SK-N-SH (cell line): ENCODE measurements at regions not wholly inside any gene's neighbourhood (a gene's known extent, or its start where the extent isn't known, plus 50 kb on each side); places are given as distances from the start of the nearest gene placed in this dataset.

Source experiments
- CTCF ChIA-PET: fragments of 300-600, 350-600 bp; formaldehyde crosslinking; extraction: SDS; loops from one replicate; lab custom pipeline; 2021; lab: Yijun Ruan, JAX
- POLR2A ChIA-PET: fragments of 350-600 bp; sonication (Branson Sonifier 250); formaldehyde crosslinking; extraction: SDS; loops from one replicate; lab custom pipeline; 2020; ENCODE audit warnings: antibody characterized with exemption, inconsistent platforms; lab: Yijun Ruan, JAX
- DNase-seq: peaks from one replicate; pipeline ENCODE4 v3.0.0; 2012
- H2AFZ ChIP-seq: fragments of 200-600 bp; sonication (generic); 2 replicates; pipeline ENCODE4 v1.8.1; 2016; ENCODE audit warnings: antibody characterized with exemption, mild to moderate bottlenecking, low read depth
- H3F3A ChIP-seq: fragments of 200-600 bp; sonication (generic); replicated peaks from 2 replicates; pipeline ENCODE3; 2016; ENCODE audit warnings: antibody characterized with exemption, mild to moderate bottlenecking; ENCODE audit not compliant: insufficient read depth
- H3K27ac ChIP-seq, 2 experiments: fragments of 200-500 bp in 1 of 2; fragments of 200-600 bp in 1 of 2; sonication (Bioruptor generic) in 1 of 2; sonication (generic), shearing (Covaris generic) in 1 of 2; 2 replicates each; pipeline versions ENCODE4 v1.5.1 to v1.6.1; 2014 to 2016; ENCODE audit warnings: low read depth in 2 of 2, inconsistent platforms in 1 of 2, low read length in 1 of 2, mild to moderate bottlenecking in 1 of 2, mixed read lengths in 1 of 2
- H3K27me3 ChIP-seq: fragments of 200-600 bp; sonication (generic), shearing (Covaris generic); 2 replicates; pipeline ENCODE4 v1.6.1; 2016; ENCODE audit warnings: mixed run types; ENCODE audit not compliant: insufficient read depth
- H3K36me3 ChIP-seq, 2 experiments: fragments of 200-500 bp in 1 of 2; fragments of 200-600 bp in 1 of 2; sonication (Bioruptor generic) in 1 of 2; sonication (generic) in 1 of 2; replicated peaks in 1 of 2; 2 replicates each; pipeline versions ENCODE3 to v1.5.1; 2014 to 2016; ENCODE audit warnings: low read length in 1 of 2, mild to moderate bottlenecking in 1 of 2; ENCODE audit not compliant: insufficient read depth in 2 of 2, control insufficient read depth in 1 of 2
- H3K4me1 ChIP-seq, 2 experiments: fragments of 200-500 bp in 1 of 2; fragments of 200-600 bp in 1 of 2; sonication (Bioruptor generic) in 1 of 2; sonication (generic), shearing (Covaris generic) in 1 of 2; 2 replicates each; pipeline versions ENCODE4 v1.5.1 to v1.6.1; 2014 to 2016; ENCODE audit warnings: low read depth in 1 of 2, low read length in 1 of 2, mixed run types in 1 of 2; ENCODE audit not compliant: insufficient read depth in 2 of 2, control insufficient read depth in 1 of 2
- H3K4me2 ChIP-seq: fragments of 200-600 bp; sonication (generic), shearing (Covaris generic); 2 replicates; pipeline ENCODE4 v1.6.1; 2017; ENCODE audit warnings: mixed run types
- H3K4me3 ChIP-seq, 2 experiments: fragments of 200-500 bp in 1 of 2; fragments of 200-600 bp in 1 of 2; sonication (Bioruptor generic) in 1 of 2; sonication (generic), shearing (Covaris generic) in 1 of 2; 2 replicates each; pipeline versions ENCODE4 v1.5.1 to v1.8.1; 2014 to 2016; ENCODE audit warnings: low read depth in 2 of 2, inconsistent platforms in 1 of 2, low read length in 1 of 2, mild to moderate bottlenecking in 1 of 2, mixed read lengths in 1 of 2, moderate library complexity in 1 of 2
- H3K79me2 ChIP-seq: fragments of 200-600 bp; sonication (generic); 2 replicates; pipeline ENCODE4 v1.8.1; 2017; ENCODE audit warnings: mild to moderate bottlenecking; ENCODE audit not compliant: insufficient read depth
- H3K9ac ChIP-seq: fragments of 200-600 bp; sonication (generic); 2 replicates; pipeline ENCODE4 v1.6.1; 2017; ENCODE audit warnings: mixed run types
- H3K9me2 ChIP-seq: fragments of 200-600 bp; sonication (generic); 2 replicates; pipeline ENCODE4 v1.6.1; 2017; ENCODE audit warnings: mixed run types
- H3K9me3 ChIP-seq: fragments of 200-600 bp; sonication (generic); 2 replicates; pipeline ENCODE4 v1.6.1; 2017; ENCODE audit warnings: mixed run types, mild to moderate bottlenecking, moderate library complexity
- H4K20me1 ChIP-seq: fragments of 200-600 bp; sonication (generic); 2 replicates; pipeline ENCODE4 v1.6.1; 2017; ENCODE audit warnings: mild to moderate bottlenecking, mixed run types; ENCODE audit not compliant: insufficient read depth
- GATA2 ChIP-seq: sonication (generic); formaldehyde crosslinking; IDR thresholded peaks from 2 replicates; pipeline ENCODE4 v1.5.0; 2020; ENCODE audit warnings: mild to moderate bottlenecking, missing genetic modification reagents
- RAD21 ChIP-seq: IDR thresholded peaks from 2 replicates; pipeline ENCODE4 v1.6.1; 2012; ENCODE audit warnings: mild to moderate bottlenecking, low read length
- RCOR1 ChIP-seq: fragments of 150-350 bp; IDR thresholded peaks from 2 replicates; pipeline ENCODE4 v1.6.1; 2017; ENCODE audit warnings: antibody characterized with exemption, low read length
- SMC3 ChIP-seq: IDR thresholded peaks from 2 replicates; pipeline ENCODE4 v1.6.1; 2012; ENCODE audit warnings: low read depth, low read length, improper control_type of control experiment
- TEAD4 ChIP-seq: IDR thresholded peaks from 2 replicates; pipeline ENCODE4 v1.4.0; 2012; ENCODE audit warnings: mild to moderate bottlenecking, borderline replicate concordance; ENCODE audit not compliant: insufficient read depth
- WGBS: methylation state at CpG from one replicate; pipeline ENCODE4 v1.1.6; 2017; ENCODE audit warnings: low lambda C conversion rate; 5-methylcytosine and 5-hydroxymethylcytosine counted together
- TF ChIP-seq, protein P1 (sequence below): IDR thresholded peaks from 2 replicates; pipeline ENCODE4 v1.4.0; 2012; ENCODE audit warnings: low read depth, borderline replicate concordance
- TF ChIP-seq, protein P2 (sequence below): fragments of 200-600 bp; sonication (generic); IDR thresholded peaks from 2 replicates; pipeline ENCODE4 v1.6.1; 2017; ENCODE audit warnings: antibody characterized with exemption, mild to moderate bottlenecking, moderate library complexity
- TF ChIP-seq, protein P3 (sequence below): fragments of 150-350 bp; IDR thresholded peaks from 2 replicates; pipeline ENCODE4 v1.6.1; 2017; ENCODE audit warnings: antibody characterized with exemption, low read length, low read depth, borderline replicate concordance
- TF ChIP-seq, protein P4 (sequence below): IDR thresholded peaks from 2 replicates; pipeline ENCODE4 v1.6.1; 2012; ENCODE audit warnings: mild to moderate bottlenecking, low read depth, low read length, moderate library complexity

DNA sequence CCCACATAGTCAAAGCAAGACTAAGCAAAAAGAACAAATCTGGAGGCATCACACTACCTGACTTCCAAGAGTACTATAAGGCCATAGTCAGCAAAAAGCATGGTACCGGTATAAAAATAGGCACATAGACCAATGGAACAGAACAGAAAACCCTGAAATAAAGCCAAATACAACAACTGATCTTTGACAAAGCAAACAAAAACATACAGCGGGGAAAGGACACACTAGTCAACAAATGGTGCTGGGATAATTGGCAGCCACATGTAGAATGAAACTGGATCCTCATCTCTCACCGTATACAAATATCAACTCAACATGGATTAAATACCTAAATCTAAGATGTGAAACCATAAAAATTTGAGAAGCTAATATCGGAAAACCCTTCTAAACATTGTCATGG lies 819.3 kb upstream of the FRG1 start:
- no peaks in the 10 kb centered on the region for H3K4me1 ChIP-seq
- no peaks in the 10 kb centered on the region for H3K9me2 ChIP-seq
- ChIA-PET POLR2A (no interaction called here), CTCF (no interaction called here)
- no peaks in the 10 kb centered on the region for H4K20me1 ChIP-seq
- 56% methylated on average over 4 of the region's 4 CpGs for WGBS
- H3K79me2 ChIP-seq: no peaks in the 10 kb centered on the region
- H3K27ac ChIP-seq: no peak overlapping the region
- H3K4me3 ChIP-seq: no peak overlapping the region
- H2AFZ ChIP-seq: no peak overlapping the region
- H3K9me3 ChIP-seq: no peaks in the 10 kb centered on the region
- no peaks in the 10 kb centered on the region for H3K36me3 ChIP-seq
- TF ChIP-seq, protein P1, sequence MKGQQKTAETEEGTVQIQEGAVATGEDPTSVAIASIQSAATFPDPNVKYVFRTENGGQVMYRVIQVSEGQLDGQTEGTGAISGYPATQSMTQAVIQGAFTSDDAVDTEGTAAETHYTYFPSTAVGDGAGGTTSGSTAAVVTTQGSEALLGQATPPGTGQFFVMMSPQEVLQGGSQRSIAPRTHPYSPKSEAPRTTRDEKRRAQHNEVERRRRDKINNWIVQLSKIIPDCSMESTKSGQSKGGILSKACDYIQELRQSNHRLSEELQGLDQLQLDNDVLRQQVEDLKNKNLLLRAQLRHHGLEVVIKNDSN: no peak
- TF ChIP-seq RCOR1 (no peak), GATA2 (CRISPR knock-in tag) (no peak), TEAD4 (no peak), SMC3 (no peak)
- H3K27me3 ChIP-seq: no peaks in the 10 kb centered on the region
- no peak overlapping the region for H3K9ac ChIP-seq
- no peak for DNase-seq
- H3K4me2 ChIP-seq: no peak overlapping the region
- H3F3A ChIP-seq: no peaks in the 10 kb centered on the region

DNA sequence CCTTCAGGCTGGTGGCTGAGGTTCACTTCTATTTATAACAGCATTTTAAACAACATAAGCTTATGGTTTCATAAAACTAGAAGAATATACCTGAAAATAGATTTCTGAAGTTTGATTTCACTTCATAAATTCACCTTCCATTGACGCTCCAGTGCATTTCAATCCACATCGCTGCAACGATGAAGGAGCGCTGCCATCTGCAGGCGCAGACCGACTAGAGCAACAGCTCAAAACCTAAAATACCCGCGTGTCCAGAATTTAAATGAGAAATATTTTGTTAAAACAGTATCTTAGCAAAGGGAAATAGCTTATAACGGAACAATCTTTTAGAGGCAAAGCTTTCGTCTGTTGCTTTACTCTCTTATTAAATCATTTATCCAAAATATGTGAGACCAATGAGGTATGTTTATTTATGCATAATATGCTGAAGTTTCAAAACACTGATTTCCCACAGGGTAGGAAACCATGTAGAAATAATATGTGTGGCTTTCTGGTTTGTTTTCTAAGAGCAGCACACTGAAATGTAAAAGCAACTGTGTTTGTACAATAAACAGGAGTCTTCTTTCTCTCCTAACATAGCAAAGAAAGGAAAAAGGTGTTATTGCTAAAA lies 816.4 kb upstream of the FRG1 start:
- Histone ChIP-seq H3K9me2 (no peaks in the 10 kb centered on the region), H3K4me2 (no peak overlapping the region), H4K20me1 (no peaks in the 10 kb centered on the region), H3K79me2 (no peaks in the 10 kb centered on the region), H3F3A (no peaks in the 10 kb centered on the region), H3K36me3 (no peaks in the 10 kb centered on the region), H3K9me3 (no peaks in the 10 kb centered on the region), H3K9ac (no peak overlapping the region), H3K4me3 (peak overlapping the region in 1 of 2 experiments; percentile 34; a peak in 1 of 4 replicates), H3K27ac (no peak overlapping the region), H2AFZ (no peak overlapping the region)
- DNase-seq: peak; percentile 40
- POLR2A ChIA-PET: no interaction called here
- CTCF ChIA-PET: interaction anchor here (0.6 to 2.9 kb wide), 19 partner anchors 9 to 1517 kb away, joined by 3 to 17 read pairs (median 3); no protein-coding TSS in a partner anchor
- WGBS: 12% methylated on average over 10 of the region's 10 CpGs
- TF ChIP-seq, protein P2, sequence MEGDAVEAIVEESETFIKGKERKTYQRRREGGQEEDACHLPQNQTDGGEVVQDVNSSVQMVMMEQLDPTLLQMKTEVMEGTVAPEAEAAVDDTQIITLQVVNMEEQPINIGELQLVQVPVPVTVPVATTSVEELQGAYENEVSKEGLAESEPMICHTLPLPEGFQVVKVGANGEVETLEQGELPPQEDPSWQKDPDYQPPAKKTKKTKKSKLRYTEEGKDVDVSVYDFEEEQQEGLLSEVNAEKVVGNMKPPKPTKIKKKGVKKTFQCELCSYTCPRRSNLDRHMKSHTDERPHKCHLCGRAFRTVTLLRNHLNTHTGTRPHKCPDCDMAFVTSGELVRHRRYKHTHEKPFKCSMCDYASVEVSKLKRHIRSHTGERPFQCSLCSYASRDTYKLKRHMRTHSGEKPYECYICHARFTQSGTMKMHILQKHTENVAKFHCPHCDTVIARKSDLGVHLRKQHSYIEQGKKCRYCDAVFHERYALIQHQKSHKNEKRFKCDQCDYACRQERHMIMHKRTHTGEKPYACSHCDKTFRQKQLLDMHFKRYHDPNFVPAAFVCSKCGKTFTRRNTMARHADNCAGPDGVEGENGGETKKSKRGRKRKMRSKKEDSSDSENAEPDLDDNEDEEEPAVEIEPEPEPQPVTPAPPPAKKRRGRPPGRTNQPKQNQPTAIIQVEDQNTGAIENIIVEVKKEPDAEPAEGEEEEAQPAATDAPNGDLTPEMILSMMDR: peak; percentile 72
- TF ChIP-seq, protein P3, sequence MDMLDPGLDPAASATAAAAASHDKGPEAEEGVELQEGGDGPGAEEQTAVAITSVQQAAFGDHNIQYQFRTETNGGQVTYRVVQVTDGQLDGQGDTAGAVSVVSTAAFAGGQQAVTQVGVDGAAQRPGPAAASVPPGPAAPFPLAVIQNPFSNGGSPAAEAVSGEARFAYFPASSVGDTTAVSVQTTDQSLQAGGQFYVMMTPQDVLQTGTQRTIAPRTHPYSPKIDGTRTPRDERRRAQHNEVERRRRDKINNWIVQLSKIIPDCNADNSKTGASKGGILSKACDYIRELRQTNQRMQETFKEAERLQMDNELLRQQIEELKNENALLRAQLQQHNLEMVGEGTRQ: no peak
- TF ChIP-seq RAD21 (peak; percentile 87), SMC3 (peak; percentile 60)
- TF ChIP-seq, protein P4, sequence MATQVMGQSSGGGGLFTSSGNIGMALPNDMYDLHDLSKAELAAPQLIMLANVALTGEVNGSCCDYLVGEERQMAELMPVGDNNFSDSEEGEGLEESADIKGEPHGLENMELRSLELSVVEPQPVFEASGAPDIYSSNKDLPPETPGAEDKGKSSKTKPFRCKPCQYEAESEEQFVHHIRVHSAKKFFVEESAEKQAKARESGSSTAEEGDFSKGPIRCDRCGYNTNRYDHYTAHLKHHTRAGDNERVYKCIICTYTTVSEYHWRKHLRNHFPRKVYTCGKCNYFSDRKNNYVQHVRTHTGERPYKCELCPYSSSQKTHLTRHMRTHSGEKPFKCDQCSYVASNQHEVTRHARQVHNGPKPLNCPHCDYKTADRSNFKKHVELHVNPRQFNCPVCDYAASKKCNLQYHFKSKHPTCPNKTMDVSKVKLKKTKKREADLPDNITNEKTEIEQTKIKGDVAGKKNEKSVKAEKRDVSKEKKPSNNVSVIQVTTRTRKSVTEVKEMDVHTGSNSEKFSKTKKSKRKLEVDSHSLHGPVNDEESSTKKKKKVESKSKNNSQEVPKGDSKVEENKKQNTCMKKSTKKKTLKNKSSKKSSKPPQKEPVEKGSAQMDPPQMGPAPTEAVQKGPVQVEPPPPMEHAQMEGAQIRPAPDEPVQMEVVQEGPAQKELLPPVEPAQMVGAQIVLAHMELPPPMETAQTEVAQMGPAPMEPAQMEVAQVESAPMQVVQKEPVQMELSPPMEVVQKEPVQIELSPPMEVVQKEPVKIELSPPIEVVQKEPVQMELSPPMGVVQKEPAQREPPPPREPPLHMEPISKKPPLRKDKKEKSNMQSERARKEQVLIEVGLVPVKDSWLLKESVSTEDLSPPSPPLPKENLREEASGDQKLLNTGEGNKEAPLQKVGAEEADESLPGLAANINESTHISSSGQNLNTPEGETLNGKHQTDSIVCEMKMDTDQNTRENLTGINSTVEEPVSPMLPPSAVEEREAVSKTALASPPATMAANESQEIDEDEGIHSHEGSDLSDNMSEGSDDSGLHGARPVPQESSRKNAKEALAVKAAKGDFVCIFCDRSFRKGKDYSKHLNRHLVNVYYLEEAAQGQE: no peak
- TF ChIP-seq, all 33 proteins: peak for 3
- no peaks in the 10 kb centered on the region for H3K27me3 ChIP-seq
- H3K4me1 ChIP-seq: no peaks in the 10 kb centered on the region
